HEK293T (cell line): ENCODE measurements at regions not wholly inside any gene's neighbourhood (a gene's known extent, or its start where the extent isn't known, plus 50 kb on each side); places are given as distances from the start of the nearest gene placed in this dataset.

Experiments
- CTCF ChIA-PET: fragments of 350-600 bp; formaldehyde crosslinking; extraction: SDS; loops from one replicate; lab custom pipeline; 2021; ENCODE audit warnings: antibody characterized with exemption, inconsistent platforms; lab: Yijun Ruan, JAX
- POLR2A ChIA-PET: fragments of 350-600 bp; formaldehyde crosslinking; extraction: SDS; loops from one replicate; lab custom pipeline; 2020; ENCODE audit warnings: antibody characterized with exemption, inconsistent platforms; lab: Yijun Ruan, JAX
- DNase-seq: peaks from one replicate; pipeline ENCODE4 v3.0.0; 2012; ENCODE audit warnings: mixed read lengths; ENCODE audit errors: extremely low spot score
- ARNT ChIP-seq: fragments of 450-650 bp; IDR thresholded peaks from 2 replicates; pipeline ENCODE4 v1.6.1; 2017; ENCODE audit warnings: mild to moderate bottlenecking
- BHLHE40 ChIP-seq: fragments of 450-650 bp; IDR thresholded peaks from 2 replicates; pipeline ENCODE4 v1.6.1; 2016; ENCODE audit warnings: mild to moderate bottlenecking, moderate library complexity, borderline replicate concordance
- CTBP1 ChIP-seq: fragments of 450-650 bp; IDR thresholded peaks from 2 replicates; pipeline ENCODE4 v1.6.1; 2016; ENCODE audit warnings: borderline replicate concordance
- ELF4 ChIP-seq: fragments of 450-650 bp; IDR thresholded peaks from 2 replicates; pipeline ENCODE4 v1.6.1; 2017; ENCODE audit warnings: antibody characterized with exemption
- FOXA1 ChIP-seq: fragments of 450-650 bp; IDR thresholded peaks from 2 replicates; pipeline ENCODE4 v1.6.1; 2016; ENCODE audit warnings: mild to moderate bottlenecking
- FOXK2 ChIP-seq: fragments of 450-650 bp; IDR thresholded peaks from 2 replicates; pipeline ENCODE4 v1.6.1; 2016; ENCODE audit warnings: mild to moderate bottlenecking
- FOXM1 ChIP-seq: fragments of 450-650 bp; IDR thresholded peaks from 2 replicates; pipeline ENCODE4 v1.6.1; 2017; ENCODE audit warnings: mild to moderate bottlenecking, borderline replicate concordance
- HDGF ChIP-seq: fragments of 450-650 bp; IDR thresholded peaks from 2 replicates; pipeline ENCODE4 v1.6.1; 2017; ENCODE audit warnings: antibody characterized with exemption, borderline replicate concordance
- L3MBTL2 ChIP-seq: fragments of 450-650 bp; conservative IDR thresholded peaks from 2 replicates; pipeline ENCODE4 v1.6.1; 2016; ENCODE audit warnings: mild to moderate bottlenecking
- LEF1 ChIP-seq: fragments of 450-650 bp; IDR thresholded peaks from 2 replicates; pipeline ENCODE4 v1.6.1; 2017; ENCODE audit warnings: mild to moderate bottlenecking, borderline replicate concordance
- NFRKB ChIP-seq: fragments of 450-650 bp; IDR thresholded peaks from 2 replicates; pipeline ENCODE4 v1.6.1; 2016; ENCODE audit warnings: mild to moderate bottlenecking, moderate library complexity
- PKNOX1 ChIP-seq: fragments of 450-650 bp; IDR thresholded peaks from 2 replicates; pipeline ENCODE4 v1.6.1; 2016
- SP1 ChIP-seq: fragments of 450-650 bp; IDR thresholded peaks from 2 replicates; pipeline ENCODE4 v1.6.1; 2017
- SUZ12 ChIP-seq: fragments of 450-650 bp; IDR thresholded peaks from 2 replicates; pipeline ENCODE4 v1.6.1; 2016; ENCODE audit warnings: mild to moderate bottlenecking
- TARDBP ChIP-seq: fragments of 450-650 bp; IDR thresholded peaks from 2 replicates; pipeline ENCODE4 v1.6.1; 2016
- ZNF384 ChIP-seq: fragments of 450-650 bp; IDR thresholded peaks from 2 replicates; pipeline ENCODE4 v1.6.1; 2016

GRCh38 chr19:30161770-30162169 is 210.4 kb upstream of the ZNF536 start:
- CTCF ChIA-PET, result no interaction called here
- DNase-seq, result no peak
- no peak for TF ChIP-seq L3MBTL2
- no peak for TF ChIP-seq BHLHE40
- no peak for TF ChIP-seq ELF4
- TF ChIP-seq HDGF, result no peak
- POLR2A ChIA-PET, result no interaction called here

- TF ChIP-seq FOXA1, result no peak
- no peak for TF ChIP-seq HDGF
- no peak for TF ChIP-seq CTBP1
- TF ChIP-seq ARNT, result no peak
- no peak for TF ChIP-seq SUZ12
- no peak for TF ChIP-seq ZNF384
- TF ChIP-seq PKNOX1, result peak; percentile 45; the same call in 1 of the 2 replicates
- TF ChIP-seq L3MBTL2, result no peak
- no peak for DNase-seq
- ChIA-PET POLR2A (no interaction called here), CTCF (no interaction called here)
Observed at GRCh38 chr19:30162718-30163117, 209.5 kb upstream of the ZNF536 start.

GRCh38 chr19:30163663-30164062 is 208.5 kb upstream of the ZNF536 start:
- TF ChIP-seq ARNT (no peak), SP1 (no peak)
- ChIA-PET CTCF (no interaction called here), POLR2A (no interaction called here)
- DNase-seq, result no peak

- CTCF ChIA-PET, result no interaction called here
Observed at GRCh38 chr19:30165228-30165813, 206.9 kb upstream of the ZNF536 start.

GRCh38 chr19:30167206-30167868 is 204.8 kb upstream of the ZNF536 start:
- no peak for DNase-seq
- ChIA-PET CTCF (interaction anchor here (0.6 kb wide), 1 partner anchor 32 kb away, joined by 3 read pairs; no protein-coding TSS in a partner anchor), POLR2A (no interaction called here)
- TF ChIP-seq HDGF, result no peak
- no peak for TF ChIP-seq SP1
- TF ChIP-seq NFRKB, result no peak
- no peak for TF ChIP-seq SUZ12
- TF ChIP-seq ARNT, result no peak
- no peak for TF ChIP-seq FOXM1
- TF ChIP-seq CTBP1, result no peak
- TF ChIP-seq FOXA1, result no peak
- no peak for TF ChIP-seq FOXK2
- no peak for TF ChIP-seq ZNF384
- TF ChIP-seq PKNOX1, result no peak

More at GRCh38 chr19:30165228-30165813, 206.9 kb upstream of the ZNF536 start:
- POLR2A ChIA-PET, result interaction anchor here (0.6 kb wide), 1 partner anchor 15 kb away, joined by 3 read pairs; no protein-coding TSS in a partner anchor
- TF ChIP-seq TARDBP (no peak), FOXM1 (no peak), FOXA1 (no peak), BHLHE40 (no peak), ELF4 (no peak), ARNT (no peak), LEF1 (no peak), SUZ12 (no peak), CTBP1 (no peak), PKNOX1 (no peak), ZNF384 (no peak), NFRKB (no peak), HDGF (no peak), FOXK2 (no peak), L3MBTL2 (no peak)
- DNase-seq, result no peak

- ChIA-PET CTCF (interaction anchor here (0.6 kb wide), 1 partner anchor 33 kb away, joined by 3 read pairs; no protein-coding TSS in a partner anchor), POLR2A (no interaction called here)
- TF ChIP-seq SUZ12, result no peak
- TF ChIP-seq NFRKB, result no peak
- TF ChIP-seq ZNF384, result no peak
- no peak for TF ChIP-seq L3MBTL2
- TF ChIP-seq FOXA1, result no peak
- TF ChIP-seq BHLHE40, result no peak
- TF ChIP-seq SP1, result no peak
- no peak for TF ChIP-seq HDGF
- no peak for TF ChIP-seq PKNOX1
- TF ChIP-seq FOXM1, result no peak
- TF ChIP-seq LEF1, result no peak
- no peak for TF ChIP-seq CTBP1
- TF ChIP-seq ELF4, result no peak
- TF ChIP-seq ARNT, result no peak
- TF ChIP-seq FOXK2, result no peak
- no peak for TF ChIP-seq TARDBP
- no peak for DNase-seq
Observed at GRCh38 chr19:30167976-30168635, 204.1 kb upstream of the ZNF536 start.
